GM19025 (cell line): ENCODE measurements at regions not wholly inside any gene's neighbourhood (a gene's known extent, or its start where the extent isn't known, plus 50 kb on each side); places are given as distances from the start of the nearest gene placed in this dataset.
"Not testable (repeated sequence)": the region's sequence is repeated elsewhere in the genome, so short reads cannot be mapped to it uniquely, and the experiment has no call there.

ENCODE experiments used
- ATAC-seq: cut with Tn5 transposase; IDR thresholded peaks from one replicate; pipeline ENCODE4 v1.9.1; 2021; ENCODE audit warnings: mild to moderate bottlenecking, low read depth, moderate library complexity; ENCODE audit not compliant: unreplicated experiment

DNA sequence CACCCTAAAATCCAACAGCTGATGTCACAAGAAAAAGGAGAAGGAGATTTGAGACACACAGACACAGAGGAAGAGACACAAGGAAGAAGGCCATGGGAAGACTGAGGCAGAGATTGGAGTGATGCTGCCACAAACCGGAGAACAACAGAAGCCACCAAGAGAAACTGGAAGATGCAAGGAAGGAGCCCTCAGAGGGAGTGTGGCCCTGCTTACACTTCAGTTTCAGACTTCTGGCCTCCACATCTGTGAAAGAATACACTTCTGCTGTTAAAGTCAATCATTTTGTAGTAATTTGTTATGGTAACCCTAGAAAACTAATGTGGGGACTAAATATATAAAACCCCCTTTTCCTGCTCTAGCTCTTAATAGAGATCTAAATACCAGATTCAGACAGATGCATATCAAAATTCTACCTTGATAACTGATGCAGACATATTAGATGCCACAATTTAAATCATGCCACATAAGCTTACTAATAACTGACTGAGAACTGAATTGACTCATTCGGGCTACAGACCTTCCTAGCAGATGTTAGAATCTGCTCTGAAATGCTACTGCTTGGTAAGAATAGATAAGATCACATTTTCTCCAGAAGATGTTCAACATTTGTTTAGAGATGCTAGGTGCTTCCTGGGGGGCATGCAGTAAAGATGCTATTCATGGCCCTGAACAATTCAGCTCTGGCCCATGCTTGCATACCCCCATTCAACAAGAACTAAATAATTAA lies 113.1 kb upstream of the CCND2 start:
- ATAC-seq: no peak

DNA sequence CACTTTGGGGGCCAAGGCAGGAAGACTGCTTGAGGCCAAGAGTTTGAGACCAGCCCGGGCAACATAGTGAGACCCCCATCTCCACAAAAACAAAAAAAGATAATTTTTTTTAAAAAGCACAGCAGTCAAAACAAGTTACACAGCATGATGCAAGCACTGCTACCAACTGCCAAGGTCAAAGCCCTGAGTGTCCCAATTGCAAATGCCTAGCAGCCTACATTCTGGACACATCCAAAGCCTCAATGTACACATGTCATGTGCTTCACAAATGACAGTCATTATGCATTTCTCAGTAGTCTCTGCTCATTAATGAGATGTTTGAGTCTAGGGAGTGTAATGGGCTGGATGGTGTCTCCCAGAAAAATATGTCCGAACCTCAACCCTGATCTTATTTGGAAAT lies 113.7 kb upstream of the CCND2 start:
- no peak for ATAC-seq

DNA sequence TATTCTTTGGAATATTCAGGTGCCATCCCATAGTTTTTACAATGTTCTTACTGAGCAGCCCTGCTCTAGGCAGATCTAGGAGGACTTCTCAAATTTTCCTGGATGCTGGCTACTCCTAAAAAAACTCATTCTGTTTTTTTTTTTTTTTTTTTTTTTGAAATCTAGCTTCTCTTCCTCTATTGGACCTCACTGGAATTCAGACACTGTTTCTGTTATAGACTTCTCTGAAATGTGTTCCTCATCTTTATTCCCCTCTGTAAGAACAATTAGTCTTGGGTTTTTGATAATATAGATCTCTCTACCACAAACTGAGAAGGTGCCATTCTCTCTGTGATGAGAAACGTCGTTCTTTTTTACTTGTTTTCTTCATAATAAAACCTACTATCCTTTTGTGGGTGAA lies 115.3 kb upstream of the CCND2 start:
- no peak for ATAC-seq

DNA sequence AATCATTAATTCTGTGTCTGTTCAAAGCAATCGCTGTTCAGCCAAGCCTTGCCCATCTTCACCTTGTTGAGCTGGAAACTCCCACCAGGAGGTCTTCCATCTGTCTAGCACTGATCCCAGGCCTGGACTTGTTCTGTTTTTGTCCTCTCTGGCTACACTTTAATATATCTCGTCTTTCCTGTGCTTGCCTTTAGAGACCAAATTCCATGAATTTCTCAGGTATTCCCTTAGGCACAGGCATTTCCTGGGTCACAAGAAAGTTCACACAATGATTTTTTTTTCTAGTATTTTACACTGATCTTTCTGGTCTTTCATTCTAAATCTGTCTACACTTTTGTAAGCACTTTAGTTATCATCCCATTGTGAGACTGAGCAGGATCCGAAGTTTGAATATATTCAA lies 116.4 kb upstream of the CCND2 start:
- ATAC-seq: no peak

DNA sequence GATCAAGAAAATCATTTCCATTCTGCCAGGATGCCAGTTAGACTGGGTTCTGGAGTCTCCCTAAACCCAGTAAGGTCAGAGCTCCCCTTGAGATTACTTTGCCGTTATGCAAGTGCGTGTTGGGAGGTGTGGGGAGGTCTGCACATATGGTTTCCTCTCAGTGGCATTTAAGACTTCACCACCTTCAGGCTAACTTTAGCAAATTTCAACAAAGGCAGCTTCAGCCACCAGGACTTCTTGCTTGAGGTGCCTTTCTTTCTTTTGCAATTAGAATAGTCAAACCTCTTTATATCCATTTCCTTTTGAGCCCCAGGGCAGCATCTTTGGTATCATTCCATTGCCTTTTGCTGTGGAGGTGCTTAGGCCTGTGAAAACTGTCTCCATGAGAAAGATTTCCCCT lies 117.2 kb upstream of the CCND2 start:
- no peak for ATAC-seq

DNA sequence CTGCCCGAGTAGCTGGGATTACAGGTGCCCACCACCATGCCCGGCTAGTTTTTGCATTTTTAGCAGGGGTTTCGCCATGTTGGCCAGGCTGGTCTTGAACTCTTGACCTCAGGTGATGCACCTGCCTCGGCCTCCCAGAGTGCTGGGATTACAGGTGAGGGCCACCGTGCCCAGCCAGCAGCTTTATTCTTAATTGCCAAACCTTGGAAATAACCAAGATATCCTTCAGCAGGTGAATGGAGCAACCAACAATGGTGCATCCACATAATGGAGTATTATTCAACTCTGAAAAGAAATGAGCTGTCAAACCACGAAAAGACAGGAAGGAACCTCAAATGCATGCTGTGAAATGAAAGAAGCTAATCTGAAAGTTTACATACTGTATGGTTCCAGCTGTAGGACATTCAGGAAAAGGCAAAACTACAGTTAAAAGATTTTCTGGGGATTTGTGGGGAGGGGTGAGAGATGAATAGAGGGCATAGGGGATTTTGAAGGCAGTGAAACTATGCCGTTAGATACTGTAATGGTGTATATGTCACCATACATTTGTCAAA lies 118.8 kb upstream of the CCND2 start:
- no peak for ATAC-seq

DNA sequence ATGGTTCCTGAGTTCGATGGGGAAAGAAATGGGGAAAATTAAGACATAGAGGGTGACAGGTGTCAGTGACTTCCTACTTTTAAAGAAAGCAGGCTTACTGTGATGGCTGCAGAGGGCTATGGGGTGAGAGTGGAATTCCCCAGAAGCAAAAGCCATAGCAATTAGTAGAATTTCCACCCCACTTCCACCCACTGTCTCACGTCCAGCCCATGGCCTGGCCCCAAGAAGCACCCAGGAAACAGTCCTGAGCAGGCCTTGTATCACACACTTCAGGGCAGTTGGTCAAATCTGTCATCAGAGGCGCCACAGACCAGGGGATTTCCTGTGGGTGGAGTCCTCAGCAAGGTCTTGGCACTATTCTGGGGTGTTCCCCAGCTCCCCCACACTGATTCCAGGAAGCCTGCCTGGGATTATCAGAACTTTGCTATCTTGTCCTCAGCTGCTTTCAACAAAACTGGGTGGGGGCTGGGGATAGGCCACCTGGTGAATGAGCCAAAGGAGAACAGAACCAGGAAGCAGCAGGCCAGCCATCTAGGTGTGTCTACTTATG lies 120.1 kb upstream of the CCND2 start:
- ATAC-seq: peak; percentile 86

DNA sequence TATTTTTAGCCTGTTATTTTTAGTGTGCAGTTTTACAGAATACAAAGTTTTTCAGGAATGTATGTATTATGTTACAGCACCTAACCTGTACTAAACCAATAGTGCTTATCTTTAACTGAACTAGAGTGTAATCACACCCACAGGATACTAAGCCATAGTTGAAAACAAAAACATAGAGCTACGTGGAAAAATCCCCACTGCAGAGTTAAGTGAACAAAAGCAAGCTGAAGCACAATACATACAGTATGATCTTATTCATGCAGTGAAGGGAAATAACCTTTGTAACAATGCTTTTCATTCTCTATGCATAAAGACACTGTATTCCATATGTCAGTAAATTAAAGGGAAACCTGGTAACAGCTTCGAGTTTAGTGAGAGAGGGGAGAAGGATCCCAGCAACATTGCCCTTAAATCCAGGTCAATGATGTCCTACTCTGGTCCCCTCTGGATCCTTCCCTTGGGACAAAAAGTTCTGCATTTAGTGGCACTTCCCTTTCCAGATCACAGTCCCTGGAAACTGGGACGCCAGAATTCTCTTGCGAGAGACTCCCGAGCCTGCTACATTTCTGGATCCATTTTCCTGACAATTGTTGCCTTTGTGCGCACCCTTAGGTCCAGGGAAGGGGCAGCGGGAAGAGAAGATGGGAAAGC lies 121.3 kb upstream of the CCND2 start:
- ATAC-seq: no peak

DNA sequence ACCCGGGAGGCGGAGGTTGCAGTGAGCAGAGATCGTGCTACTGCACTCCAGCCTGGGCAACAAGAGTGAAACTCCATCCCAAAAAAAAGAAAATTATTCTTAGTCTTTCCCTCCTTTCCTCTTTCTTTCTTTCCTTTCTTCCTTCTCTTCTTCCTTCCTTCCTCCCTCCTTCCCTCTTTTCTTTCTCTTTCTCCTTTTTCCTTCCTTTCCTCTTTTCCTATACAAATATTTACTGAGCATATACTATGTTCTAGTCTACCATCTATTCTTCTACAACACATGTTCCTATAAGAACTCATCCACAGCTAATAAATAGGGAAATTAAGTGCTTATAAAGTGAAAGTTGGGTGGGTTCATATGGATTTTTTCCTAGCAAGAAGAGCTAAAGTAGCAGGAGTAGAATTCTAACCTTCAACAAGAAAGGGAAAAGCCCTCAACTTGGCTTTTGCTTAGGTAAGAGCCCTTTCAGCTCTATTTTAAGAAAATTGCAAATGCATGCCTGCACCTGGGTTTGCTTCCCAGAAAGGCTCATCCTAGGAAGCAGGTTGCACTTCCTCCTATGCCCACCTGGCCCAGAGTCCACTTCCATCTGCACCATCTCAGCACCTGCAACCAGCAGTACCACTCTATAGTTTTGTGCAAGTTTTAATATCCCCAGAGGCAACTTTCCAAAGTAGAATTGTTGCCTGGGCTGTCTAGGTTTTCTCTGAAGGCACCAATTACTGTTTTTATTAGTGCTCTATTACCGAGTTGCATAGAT lies 122.0 kb upstream of the CCND2 start:
- ATAC-seq: no peak

DNA sequence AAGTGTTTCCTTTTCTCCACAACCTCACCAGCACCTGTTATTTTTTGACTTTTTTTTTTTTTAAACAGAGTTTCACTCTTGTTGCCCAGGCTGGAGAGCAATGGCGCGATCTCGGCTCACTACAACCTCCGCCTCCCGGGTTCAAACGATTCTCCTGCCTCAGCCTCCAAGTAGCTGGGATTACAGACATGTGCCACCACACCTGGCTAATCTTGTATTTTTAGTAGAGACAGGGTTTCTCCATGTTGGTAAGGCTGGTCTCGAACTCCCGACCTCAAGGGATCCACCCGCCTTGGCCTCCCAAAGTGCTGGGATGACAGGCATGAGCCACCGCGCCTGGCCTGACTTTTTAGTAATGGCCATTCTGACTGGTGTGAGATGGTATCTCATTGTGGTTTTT lies 123.2 kb upstream of the CCND2 start:
- not testable (repeated sequence) for ATAC-seq

DNA sequence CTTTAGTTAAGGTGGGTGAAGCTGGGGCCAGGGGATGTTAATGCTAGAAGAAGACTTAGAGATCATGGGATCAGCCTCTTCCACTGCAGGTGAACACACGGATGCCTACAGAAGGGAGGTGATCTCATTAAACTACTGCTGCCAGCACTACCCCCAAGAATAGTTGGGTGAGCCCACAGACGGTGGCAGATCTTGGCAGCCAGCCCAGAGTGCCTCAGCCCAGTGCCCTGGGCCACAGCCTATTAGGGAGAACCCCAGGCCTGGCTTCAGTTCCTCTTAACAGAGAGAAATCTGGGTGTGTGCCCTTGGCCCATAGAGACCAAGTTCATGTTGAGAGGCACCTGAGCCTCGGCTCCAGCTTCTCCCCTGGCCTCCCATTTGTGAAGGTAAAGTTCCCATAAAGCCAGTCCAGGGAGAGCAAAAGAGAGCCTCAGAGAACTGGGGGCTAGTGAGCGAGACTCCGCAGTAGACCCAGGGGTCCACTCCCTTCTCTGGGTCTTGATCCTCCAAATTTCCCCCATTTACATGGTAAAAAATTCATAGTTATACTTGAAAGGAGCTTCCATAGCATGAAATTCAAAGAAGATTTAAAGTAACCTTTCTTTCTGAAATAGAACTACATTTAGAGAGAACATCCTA lies 125.0 kb upstream of the CCND2 start:
- ATAC-seq: peak; percentile 61

DNA sequence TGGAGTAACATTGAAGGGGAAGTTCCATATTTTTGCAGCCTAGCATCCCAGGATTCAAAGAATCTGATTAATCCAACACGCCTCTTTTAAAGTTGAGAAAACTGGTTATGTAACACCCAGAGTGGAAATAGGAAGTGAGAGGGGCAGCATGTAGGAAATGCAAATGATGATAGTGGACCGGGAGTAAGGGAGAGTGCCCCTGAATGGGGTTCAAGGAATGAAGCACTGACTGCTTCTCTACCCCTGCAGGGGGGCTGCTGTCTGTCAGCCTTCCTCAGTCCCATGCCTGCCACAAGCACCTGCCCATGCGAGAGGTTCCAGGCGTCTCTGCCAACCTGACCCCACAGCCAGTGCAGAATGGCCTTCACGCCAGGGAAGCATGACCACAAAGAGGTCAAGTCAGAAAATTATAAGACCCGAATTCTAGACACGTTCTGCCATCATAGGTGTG lies 126.5 kb upstream of the CCND2 start:
- no peak for ATAC-seq

DNA sequence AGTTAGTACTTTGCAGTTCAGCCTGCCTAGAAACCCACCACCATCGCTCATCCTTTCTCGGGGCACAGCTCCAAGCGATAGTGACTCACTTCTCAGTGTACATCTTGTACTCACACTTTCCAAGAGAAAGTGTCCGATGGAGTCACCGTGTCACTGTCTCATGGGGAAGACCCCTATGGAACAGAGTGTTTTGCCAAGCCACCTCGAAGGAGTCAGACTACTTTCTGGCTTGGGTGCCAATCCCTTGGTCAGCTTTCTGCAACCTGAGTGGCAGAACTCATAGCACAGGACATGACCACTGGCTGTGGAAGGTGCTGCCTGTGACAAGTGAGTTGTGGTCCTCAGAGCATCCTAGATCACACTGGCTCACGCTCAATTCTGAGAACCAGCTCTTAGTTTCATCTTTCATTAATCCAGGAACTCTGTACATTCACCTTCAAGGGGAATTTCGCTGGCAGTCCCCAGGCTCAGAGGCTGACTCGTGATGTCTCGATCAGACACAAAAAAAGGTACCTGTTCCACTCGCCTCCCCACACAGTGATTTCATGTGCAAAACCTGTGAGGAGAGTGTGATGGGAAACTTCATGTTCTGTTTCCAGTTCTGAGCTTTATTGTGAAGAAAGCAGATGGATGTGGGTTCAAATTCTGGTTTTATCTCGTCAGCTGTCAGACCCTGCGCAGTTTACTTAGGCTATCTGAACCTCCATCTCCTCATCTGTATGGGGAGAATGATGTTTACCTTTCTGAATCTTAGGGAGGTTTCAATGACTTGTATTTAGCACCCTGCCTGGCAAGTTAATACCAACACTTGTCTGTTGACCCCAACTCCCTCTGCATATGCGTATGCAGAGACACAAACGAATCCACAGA lies 127.3 kb upstream of the CCND2 start:
- no peak for ATAC-seq

DNA sequence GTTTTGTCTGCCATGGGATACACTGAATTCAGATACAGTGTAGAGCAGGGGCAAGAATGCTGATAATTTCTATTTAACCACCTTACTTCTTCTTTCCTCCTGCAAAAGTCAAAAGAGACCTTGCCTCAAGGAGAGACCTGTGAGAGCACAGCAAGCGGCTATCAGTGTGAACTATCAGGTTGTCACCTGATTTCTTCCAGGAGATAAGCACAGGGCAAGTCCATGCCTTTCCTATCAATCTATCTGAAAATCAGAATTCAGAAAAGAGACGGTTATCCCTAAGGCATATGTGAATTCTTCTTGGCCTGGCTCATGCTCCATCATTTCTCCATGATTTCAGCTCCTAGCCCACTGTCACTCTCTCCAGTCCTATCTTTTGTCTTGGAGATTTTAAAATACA lies 128.9 kb upstream of the CCND2 start:
- ATAC-seq: no peak

DNA sequence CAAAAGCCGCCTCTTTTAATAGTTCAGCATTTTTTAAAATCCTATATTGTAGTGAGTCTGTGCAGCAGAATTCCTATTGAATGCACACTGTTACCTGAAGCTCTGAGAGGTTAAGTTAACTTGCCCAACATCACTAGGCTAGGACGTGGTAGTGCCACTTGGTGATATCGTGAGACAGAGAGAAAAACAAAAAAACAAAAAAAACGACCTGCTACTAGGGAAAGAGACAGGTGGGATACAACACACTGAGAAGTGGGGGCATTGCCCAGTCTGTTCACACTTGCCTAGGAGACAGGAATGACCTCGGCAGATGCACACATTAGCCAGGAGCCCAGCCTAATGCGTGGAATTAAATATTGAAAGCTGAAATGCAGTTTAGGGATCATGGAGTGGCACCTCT lies 129.7 kb upstream of the CCND2 start:
- no peak for ATAC-seq

DNA sequence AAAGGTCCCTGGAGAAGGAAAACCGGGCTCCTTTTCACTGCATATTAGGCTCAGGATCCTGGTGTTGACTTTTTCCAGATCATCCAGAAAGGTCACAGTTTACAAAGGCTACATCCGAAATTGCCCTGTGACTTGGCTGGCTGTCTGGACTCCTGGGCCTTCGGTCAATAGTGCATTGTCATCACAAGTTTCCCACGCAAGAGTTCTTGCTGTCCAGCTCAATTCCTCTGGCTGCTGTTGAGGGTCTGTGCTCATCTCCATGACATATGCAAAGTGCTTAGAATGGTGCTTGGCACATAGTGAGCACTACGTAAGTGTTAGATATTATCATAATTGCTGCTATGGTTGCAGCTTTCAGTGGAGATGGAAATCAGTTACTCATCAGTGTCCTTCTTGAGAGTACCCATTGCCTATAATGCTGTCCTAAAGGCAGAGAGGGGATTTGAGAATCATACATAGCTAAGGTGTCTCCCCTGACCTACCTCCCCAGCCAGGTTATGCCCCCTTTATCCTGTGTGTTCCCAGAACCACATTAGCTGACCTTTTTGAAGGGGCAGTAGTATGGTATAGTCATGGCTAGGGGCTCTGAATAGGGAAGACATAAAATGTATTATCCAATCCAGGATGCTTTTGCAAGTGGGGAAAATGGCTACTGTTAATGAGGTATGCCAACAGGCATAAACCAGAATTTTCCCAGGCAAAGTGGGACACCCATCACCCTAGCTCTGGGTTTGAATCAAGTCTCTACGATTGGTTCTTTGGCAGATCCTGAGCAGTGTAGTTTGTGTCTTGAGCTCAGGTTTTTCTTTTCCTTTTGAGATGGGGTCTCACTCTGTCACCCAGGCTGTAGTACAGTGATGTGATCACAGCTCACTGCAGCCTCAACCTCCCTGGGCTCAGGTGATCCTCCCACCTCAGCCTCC lies 132.0 kb upstream of the CCND2 start:
- no peak for ATAC-seq

DNA sequence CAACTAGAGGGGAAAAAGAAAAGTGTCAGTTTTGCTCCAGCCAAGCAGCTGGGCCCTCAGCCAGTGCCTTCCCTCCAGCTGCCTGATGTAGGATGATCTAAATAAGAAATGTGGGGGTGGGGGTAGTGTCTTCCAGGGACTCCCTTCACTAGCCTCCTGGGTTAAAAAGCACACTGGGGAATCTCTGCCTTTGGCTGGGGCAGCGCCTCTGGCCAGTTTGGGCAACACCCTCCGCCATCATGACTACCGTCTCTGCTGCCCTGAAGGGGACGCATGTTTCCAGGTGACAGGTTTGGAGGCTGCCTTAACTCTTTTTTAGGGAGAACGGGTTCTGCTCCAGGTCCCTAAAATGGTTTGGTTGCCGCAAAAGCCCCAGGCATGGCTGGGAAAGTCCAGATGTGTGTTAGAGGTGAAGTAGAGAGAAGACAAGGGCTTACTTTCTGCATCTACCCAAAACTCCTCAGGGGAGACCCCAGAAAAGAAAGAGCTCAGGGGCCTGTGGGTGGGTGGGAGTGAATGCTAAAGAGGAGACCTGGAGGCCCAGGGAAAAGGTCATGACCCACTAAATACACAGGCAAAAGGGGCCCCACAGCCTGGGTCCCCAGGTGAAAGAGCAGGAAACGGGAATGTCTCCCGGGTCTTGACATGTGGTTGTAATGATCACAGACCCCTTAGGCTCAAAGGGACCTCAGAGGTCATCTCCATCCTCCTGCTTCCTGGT lies 132.8 kb upstream of the CCND2 start:
- no peak for ATAC-seq

DNA sequence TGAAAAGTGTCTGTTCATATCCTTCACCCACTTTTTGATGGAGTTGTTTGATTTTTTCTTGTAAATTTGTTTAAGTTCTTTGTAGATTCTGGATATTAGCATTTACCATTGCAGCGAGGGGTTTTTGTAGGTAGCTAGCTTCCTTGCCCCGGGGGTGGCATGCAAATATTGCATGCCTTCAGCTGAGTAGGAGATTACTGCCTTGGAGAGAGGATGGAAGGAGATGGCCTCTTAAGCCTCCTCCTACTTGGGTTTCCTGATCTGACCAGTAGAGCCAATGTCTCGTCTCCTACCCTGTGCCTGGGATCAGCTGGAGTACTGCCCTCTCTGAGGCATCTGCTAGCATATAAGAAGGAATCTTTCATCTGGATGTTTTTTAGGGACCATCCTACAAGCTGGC lies 134.4 kb upstream of the CCND2 start:
- no peak for ATAC-seq
